Testis (tissue), 2 donors: ENCODE measurements at regions not wholly inside any gene's neighbourhood (a gene's known extent, or its start where the extent isn't known, plus 50 kb on each side); places are given as distances from the start of the nearest gene placed in this dataset.

Source experiments
- DNase-seq: peaks from one replicate; pipeline ENCODE4 v3.0.0-alpha.2; 2019
- H3K27ac ChIP-seq, 2 donors: fragments of 200-600 bp; sonication (generic); one replicate each; pipeline ENCODE4 v1.5.1; 2019
- H3K27me3 ChIP-seq: fragments of 200-600 bp; sonication (generic); one replicate; pipeline ENCODE4 v1.5.1; 2019
- H3K36me3 ChIP-seq: fragments of 200-600 bp; sonication (generic); one replicate; pipeline ENCODE4 v1.5.1; 2017; ENCODE audit warnings: low read depth; ENCODE audit errors: missing control alignments
- H3K4me1 ChIP-seq: fragments of 200-600 bp; sonication (generic); one replicate; pipeline ENCODE4 v1.5.1; 2019
- H3K4me3 ChIP-seq, 2 donors: fragments of 200-600 bp; sonication (generic); one replicate each; pipeline ENCODE4 v1.5.1; 2017 to 2019
- H3K9me3 ChIP-seq: fragments of 200-600 bp; sonication (generic); one replicate; pipeline ENCODE4 v1.5.1; 2017
- POLR2A ChIP-seq: fragments of 450-650 bp; IDR thresholded peaks from one replicate; pipeline ENCODE4 v1.6.1; 2017; ENCODE audit warnings: antibody characterized with exemption, mild to moderate bottlenecking, moderate library complexity
- WGBS, 2 donors: methylation state at CpG; one replicate each; pipeline ENCODE4 v1.1.5; 2018; 5-methylcytosine and 5-hydroxymethylcytosine counted together
- intact Hi-C: fragments of 100-400 bp; cut with DNase I; formaldehyde crosslinking; loops from one replicate; pipeline ENCODE4 v1.15.1; 2023; ENCODE audit warnings: low total_unique reads
- TF ChIP-seq, protein P1 (sequence below), 3 experiments: fragments of 450-650 bp in 2 of 3; fragments of 200-600 bp in 1 of 3; sonication (generic) in 1 of 3; IDR thresholded peaks; one replicate each; pipeline ENCODE4 v1.5.1; 2016 to 2019; ENCODE audit warnings: antibody characterized with exemption in 3 of 3, mild to moderate bottlenecking in 2 of 3, moderate library complexity in 1 of 3

DNA sequence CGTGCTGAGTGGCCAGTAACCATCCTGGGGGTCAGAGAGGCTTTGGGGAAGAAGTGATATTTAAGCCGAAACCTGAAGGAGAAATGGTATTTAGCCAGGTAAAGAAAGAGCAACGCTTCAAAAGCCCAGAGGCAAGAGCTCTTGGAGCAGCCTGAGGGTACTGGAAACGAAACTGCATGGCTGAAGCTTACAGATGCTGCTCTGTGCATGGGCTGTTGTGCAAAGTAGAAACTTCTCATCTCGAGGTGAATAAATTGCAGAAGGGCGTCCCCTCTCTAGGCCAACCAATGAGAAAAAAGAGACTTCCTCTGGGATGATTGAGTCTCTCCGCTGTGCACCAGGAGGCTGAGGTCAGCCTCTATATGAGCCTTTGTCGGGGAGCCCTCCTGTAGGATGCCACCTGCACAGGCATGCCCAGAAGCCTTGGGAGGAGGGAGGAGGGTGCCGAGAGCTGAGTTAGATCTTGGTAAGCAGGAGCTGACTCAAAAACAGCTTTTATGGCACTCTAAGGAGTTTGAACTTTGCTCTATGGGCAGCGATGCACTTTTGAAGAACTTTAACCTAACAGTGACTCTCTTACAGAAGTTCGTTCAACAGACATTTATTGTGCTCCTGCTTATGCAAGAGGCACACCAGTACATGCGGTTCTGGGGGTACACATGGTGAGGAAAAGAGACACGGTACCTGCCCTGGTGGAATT, 61.6 kb upstream of the EDN1 start:
- H3K27ac ChIP-seq = no peak overlapping the region
- no peaks in the 10 kb centered on the region for H3K36me3 ChIP-seq
- no peaks in the 10 kb centered on the region for H3K27me3 ChIP-seq
- intact Hi-C loops = no loop called here
- H3K9me3 ChIP-seq = no peaks in the 10 kb centered on the region
- no peak for TF ChIP-seq POLR2A
- TF ChIP-seq, protein P1, sequence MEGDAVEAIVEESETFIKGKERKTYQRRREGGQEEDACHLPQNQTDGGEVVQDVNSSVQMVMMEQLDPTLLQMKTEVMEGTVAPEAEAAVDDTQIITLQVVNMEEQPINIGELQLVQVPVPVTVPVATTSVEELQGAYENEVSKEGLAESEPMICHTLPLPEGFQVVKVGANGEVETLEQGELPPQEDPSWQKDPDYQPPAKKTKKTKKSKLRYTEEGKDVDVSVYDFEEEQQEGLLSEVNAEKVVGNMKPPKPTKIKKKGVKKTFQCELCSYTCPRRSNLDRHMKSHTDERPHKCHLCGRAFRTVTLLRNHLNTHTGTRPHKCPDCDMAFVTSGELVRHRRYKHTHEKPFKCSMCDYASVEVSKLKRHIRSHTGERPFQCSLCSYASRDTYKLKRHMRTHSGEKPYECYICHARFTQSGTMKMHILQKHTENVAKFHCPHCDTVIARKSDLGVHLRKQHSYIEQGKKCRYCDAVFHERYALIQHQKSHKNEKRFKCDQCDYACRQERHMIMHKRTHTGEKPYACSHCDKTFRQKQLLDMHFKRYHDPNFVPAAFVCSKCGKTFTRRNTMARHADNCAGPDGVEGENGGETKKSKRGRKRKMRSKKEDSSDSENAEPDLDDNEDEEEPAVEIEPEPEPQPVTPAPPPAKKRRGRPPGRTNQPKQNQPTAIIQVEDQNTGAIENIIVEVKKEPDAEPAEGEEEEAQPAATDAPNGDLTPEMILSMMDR (IDR thresholded peaks at IDR 0.05) = no peak
- H3K4me3 ChIP-seq = no peak overlapping the region
- no peaks in the 10 kb centered on the region for H3K4me1 ChIP-seq
- WGBS, 2 donors = 82 to 86% methylated on average over 13 of the region's 13 CpGs
- DNase-seq = no peak

DNA sequence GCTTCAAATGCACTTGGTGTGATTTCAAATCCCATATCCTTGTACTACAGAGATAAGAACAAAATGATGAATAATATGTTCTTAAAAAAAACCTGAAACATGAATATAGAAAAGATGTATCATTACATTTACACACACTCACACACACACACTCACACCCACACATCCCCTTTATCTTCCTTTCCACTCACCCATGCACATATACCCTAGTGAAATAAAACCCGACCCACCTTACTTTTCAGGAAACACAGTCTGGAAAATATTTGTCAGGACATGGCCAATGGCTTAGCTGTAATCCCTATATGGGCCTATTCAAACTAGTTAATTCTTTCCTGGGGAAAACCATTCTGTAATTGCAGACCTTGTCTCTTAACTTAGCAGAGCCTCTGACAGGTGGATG, 60.8 kb upstream of the EDN1 start:
- Histone ChIP-seq H3K27me3 (no peaks in the 10 kb centered on the region), H3K9me3 (no peaks in the 10 kb centered on the region), H3K4me1 (peaks cover 3% of the 10 kb centered on the region), H3K27ac (no peak overlapping the region), H3K36me3 (no peaks in the 10 kb centered on the region), H3K4me3 (no peak overlapping the region)
- TF ChIP-seq POLR2A = no peak
- TF ChIP-seq, protein P1 (IDR thresholded peaks at IDR 0.05) = no peak
- WGBS, 2 donors = 80 to 93% methylated on average over 1 of the region's 1 CpG
- no peak for DNase-seq
- intact Hi-C loops = no loop called here

DNA sequence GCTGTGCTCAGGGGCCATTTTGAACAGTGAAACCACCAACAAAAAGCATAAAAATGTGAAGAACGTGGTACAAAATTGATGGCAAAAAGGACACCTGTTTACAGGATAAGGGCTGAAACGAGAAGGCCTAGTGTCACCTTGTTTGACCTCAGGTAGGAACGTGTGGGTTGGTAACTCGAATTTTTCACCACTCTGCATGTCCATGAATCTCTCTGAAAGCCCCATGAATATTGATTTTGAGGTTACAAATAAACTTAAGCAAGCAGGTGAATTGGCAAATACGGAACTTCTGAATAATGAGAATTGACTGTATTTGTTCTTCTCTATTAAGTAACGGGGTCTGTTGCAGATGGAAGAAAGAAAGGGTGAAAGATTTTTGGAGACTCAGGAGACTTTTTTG, 59.6 kb upstream of the EDN1 start:
- H3K4me3 ChIP-seq = no peak overlapping the region
- 88 to 90% methylated on average over 6 of the region's 6 CpGs for WGBS, 2 donors
- H3K27me3 ChIP-seq = no peaks in the 10 kb centered on the region
- no peak for DNase-seq
- intact Hi-C loops = no loop called here
- no peaks in the 10 kb centered on the region for H3K9me3 ChIP-seq
- TF ChIP-seq, protein P1 (IDR thresholded peaks at IDR 0.05) = no peak
- no peak for TF ChIP-seq POLR2A
- no peak overlapping the region for H3K27ac ChIP-seq
- H3K36me3 ChIP-seq = no peaks in the 10 kb centered on the region
- H3K4me1 ChIP-seq = peaks cover 3% of the 10 kb centered on the region

DNA sequence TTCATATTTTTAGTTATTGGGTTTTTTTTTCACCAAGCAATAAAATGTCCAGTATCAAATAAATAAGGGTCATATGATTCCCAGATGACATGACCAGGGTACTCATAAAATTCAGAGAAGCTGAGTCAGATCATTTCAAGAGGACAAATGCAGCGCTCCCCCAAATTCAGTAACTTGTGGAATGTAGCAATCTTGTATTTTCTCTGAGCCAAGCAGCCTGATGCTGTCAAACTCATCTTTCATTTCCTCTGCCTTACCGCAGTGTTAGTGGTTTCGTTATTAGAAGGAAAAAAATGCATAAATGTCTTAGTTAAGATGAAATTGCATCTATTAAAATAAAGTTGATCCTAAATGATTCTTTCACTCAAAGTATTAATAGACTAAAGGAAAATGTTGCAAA, 57.8 kb upstream of the EDN1 start:
- WGBS, 2 donors = 70 to 87% methylated on average over 3 of the region's 3 CpGs
- no peak overlapping the region for H3K4me3 ChIP-seq
- no peak for DNase-seq
- no peaks in the 10 kb centered on the region for H3K27me3 ChIP-seq
- H3K27ac ChIP-seq = no peak overlapping the region
- no peaks in the 10 kb centered on the region for H3K36me3 ChIP-seq
- intact Hi-C loops = no loop called here
- no peaks in the 10 kb centered on the region for H3K9me3 ChIP-seq
- TF ChIP-seq POLR2A = no peak
- TF ChIP-seq, protein P1 (IDR thresholded peaks at IDR 0.05) = no peak
- H3K4me1 ChIP-seq = peaks cover 3% of the 10 kb centered on the region

DNA sequence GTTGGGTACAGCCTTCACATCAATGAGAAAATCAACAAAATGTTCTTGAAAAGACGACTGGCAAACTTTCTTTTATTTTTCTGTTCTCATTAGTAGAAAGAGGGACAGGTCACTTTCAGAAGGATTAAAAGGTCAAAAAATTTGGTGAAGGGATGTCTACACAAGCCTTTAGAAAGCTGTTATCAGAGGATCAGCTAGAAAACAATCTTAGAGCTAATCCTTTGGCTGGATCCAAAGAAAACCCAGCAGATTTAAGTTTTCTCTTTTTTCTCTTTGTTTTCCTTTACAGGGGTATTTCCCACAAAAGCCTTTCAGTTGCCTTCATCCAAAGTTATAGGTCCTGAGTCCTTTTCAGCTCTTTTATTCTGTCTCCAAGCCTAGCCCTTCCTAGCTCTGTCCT, 57.3 kb upstream of the EDN1 start:
- 65 to 67% methylated on average over 1 of the region's 1 CpG for WGBS, 2 donors
- H3K4me3 ChIP-seq = no peak overlapping the region
- H3K27me3 ChIP-seq = no peaks in the 10 kb centered on the region
- H3K36me3 ChIP-seq = no peaks in the 10 kb centered on the region
- no peak for DNase-seq
- intact Hi-C loops = no loop called here
- H3K4me1 ChIP-seq = peaks cover 3% of the 10 kb centered on the region
- TF ChIP-seq, protein P1 (IDR thresholded peaks at IDR 0.05) = no peak
- TF ChIP-seq POLR2A = no peak
- H3K9me3 ChIP-seq = no peaks in the 10 kb centered on the region
- H3K27ac ChIP-seq = no peak overlapping the region
